NCI-H69 (cell line): ENCODE measurements at regions not wholly inside any gene's neighbourhood (a gene's known extent, or its start where the extent isn't known, plus 50 kb on each side); places are given as distances from the start of the nearest gene placed in this dataset.
"Not testable (repeated sequence)": the region's sequence is repeated elsewhere in the genome, so short reads cannot be mapped to it uniquely, and the experiment has no call there.

Experiments
- DNase-seq: peaks from one replicate; lab custom pipeline; 2025; lab: John Stamatoyannopoulos, UW

GRCh38 chr10:34015700-34016099, 681.2 kb upstream of the NRP1 start:
- no peak for DNase-seq

GRCh38 chr10:34013235-34013634, 678.8 kb upstream of the NRP1 start:
- DNase-seq = no peak

GRCh38 chr10:34010891-34011290, 676.4 kb upstream of the NRP1 start:
- no peak for DNase-seq

GRCh38 chr10:34010228-34010627, 675.8 kb upstream of the NRP1 start:
- DNase-seq = not testable (repeated sequence)

- no peak for DNase-seq
Measured at GRCh38 chr10:34008656-34009055, 674.2 kb upstream of the NRP1 start.

- DNase-seq = no peak
Measured at GRCh38 chr10:34006471-34006870, 672.0 kb upstream of the NRP1 start.

GRCh38 chr10:34003561-34003960, 669.1 kb upstream of the NRP1 start:
- DNase-seq = no peak

- no peak for DNase-seq
Measured at GRCh38 chr10:34002896-34003295, 668.4 kb upstream of the NRP1 start.

GRCh38 chr10:34001831-34002230, 667.4 kb upstream of the NRP1 start:
- no peak for DNase-seq

GRCh38 chr10:34001087-34001580, 666.7 kb upstream of the NRP1 start:
- DNase-seq = no peak

- no peak for DNase-seq
Measured at GRCh38 chr10:33993917-33994316, 659.5 kb upstream of the NRP1 start.

GRCh38 chr10:33991924-33992323, 657.5 kb upstream of the NRP1 start:
- no peak for DNase-seq

GRCh38 chr10:33986515-33986914, 652.0 kb upstream of the NRP1 start:
- no peak for DNase-seq

- no peak for DNase-seq
Measured at GRCh38 chr10:33986016-33986415, 651.5 kb upstream of the NRP1 start.

GRCh38 chr10:33982995-33983394, 648.5 kb upstream of the NRP1 start:
- DNase-seq = no peak

GRCh38 chr10:33981301-33981700, 646.8 kb upstream of the NRP1 start:
- no peak for DNase-seq

- no peak for DNase-seq
Measured at GRCh38 chr10:33979195-33979594, 644.7 kb upstream of the NRP1 start.

GRCh38 chr10:33975481-33975880, 641.0 kb upstream of the NRP1 start:
- no peak for DNase-seq

GRCh38 chr10:33974976-33975478, 640.6 kb upstream of the NRP1 start:
- peak; percentile 24 for DNase-seq

- no peak for DNase-seq
Measured at GRCh38 chr10:33968983-33969382, 634.5 kb upstream of the NRP1 start.

- no peak for DNase-seq
Measured at GRCh38 chr10:33967606-33968120, 633.2 kb upstream of the NRP1 start.

GRCh38 chr10:33966946-33967345, 632.5 kb upstream of the NRP1 start:
- DNase-seq = no peak

GRCh38 chr10:33965795-33966581, 631.5 kb upstream of the NRP1 start:
- no peak for DNase-seq

GRCh38 chr10:33963729-33964128, 629.3 kb upstream of the NRP1 start:
- no peak for DNase-seq
